ENCODE measurements at regions not wholly inside any gene's neighbourhood (a gene's known extent, or its start where the extent isn't known, plus 50 kb on each side); places are given as distances from the start of the nearest gene placed in this dataset.

GRCh38 chr7:46155367-46155766, 234.3 kb upstream of the IGFBP3 start:
- Mint-ChIP-seq H3K4me3 (no peak overlapping the region), H3K9me3 (no peaks in the 10 kb centered on the region), H3K27me3 (ENCODE audit: insufficient read depth, low read depth) (no peaks in the 10 kb centered on the region), H3K36me3 (no peaks in the 10 kb centered on the region), H3K27ac (no peak overlapping the region), H3K4me1 (no peaks in the 10 kb centered on the region)
- Histone ChIP-seq H3K36me3 (no peaks in the 10 kb centered on the region), H3K4me2 (no peak overlapping the region), H3K27ac (no peak overlapping the region), H3K4me3 (no peak overlapping the region), H3K27me3 (no peaks in the 10 kb centered on the region), H3K4me1 (peaks cover 8% of the 10 kb centered on the region), H4K20me1 (ENCODE audit: low read depth) (no peaks in the 10 kb centered on the region), H2AFZ (replicated peaks) (no peak overlapping the region), H3K9ac (no peak overlapping the region), H3F3A (ENCODE audit: low read depth) (no peaks in the 10 kb centered on the region), H3K79me2 (ENCODE audit: low read depth) (no peaks in the 10 kb centered on the region), H3K9me3 (ENCODE audit: low read depth) (no peaks in the 10 kb centered on the region)
- no peak for DNase-seq (ENCODE audit: low spot score)
- TF ChIP-seq EZH2phosphoT487 (IDR thresholded peaks at IDR 0.05) = no peak
- TF ChIP-seq EZH2 (IDR thresholded peaks at IDR 0.05) = no peak
- TF ChIP-seq, protein P1, sequence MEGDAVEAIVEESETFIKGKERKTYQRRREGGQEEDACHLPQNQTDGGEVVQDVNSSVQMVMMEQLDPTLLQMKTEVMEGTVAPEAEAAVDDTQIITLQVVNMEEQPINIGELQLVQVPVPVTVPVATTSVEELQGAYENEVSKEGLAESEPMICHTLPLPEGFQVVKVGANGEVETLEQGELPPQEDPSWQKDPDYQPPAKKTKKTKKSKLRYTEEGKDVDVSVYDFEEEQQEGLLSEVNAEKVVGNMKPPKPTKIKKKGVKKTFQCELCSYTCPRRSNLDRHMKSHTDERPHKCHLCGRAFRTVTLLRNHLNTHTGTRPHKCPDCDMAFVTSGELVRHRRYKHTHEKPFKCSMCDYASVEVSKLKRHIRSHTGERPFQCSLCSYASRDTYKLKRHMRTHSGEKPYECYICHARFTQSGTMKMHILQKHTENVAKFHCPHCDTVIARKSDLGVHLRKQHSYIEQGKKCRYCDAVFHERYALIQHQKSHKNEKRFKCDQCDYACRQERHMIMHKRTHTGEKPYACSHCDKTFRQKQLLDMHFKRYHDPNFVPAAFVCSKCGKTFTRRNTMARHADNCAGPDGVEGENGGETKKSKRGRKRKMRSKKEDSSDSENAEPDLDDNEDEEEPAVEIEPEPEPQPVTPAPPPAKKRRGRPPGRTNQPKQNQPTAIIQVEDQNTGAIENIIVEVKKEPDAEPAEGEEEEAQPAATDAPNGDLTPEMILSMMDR (IDR thresholded peaks at IDR 0.05) = no peak

- no peaks in the 10 kb centered on the region for H3K27me3 Mint-ChIP-seq (ENCODE audit: insufficient read depth, low read depth)
- no peaks in the 10 kb centered on the region for H3K36me3 Mint-ChIP-seq
- Histone ChIP-seq H3K27ac (no peak overlapping the region), H3K4me3 (no peak overlapping the region), H3F3A (ENCODE audit: low read depth) (no peaks in the 10 kb centered on the region), H3K9ac (no peak overlapping the region), H2AFZ (replicated peaks) (peak overlapping the region; percentile 59), H3K4me1 (peaks cover 8% of the 10 kb centered on the region), H3K4me2 (no peak overlapping the region), H4K20me1 (ENCODE audit: low read depth) (no peaks in the 10 kb centered on the region), H3K9me3 (ENCODE audit: low read depth) (no peaks in the 10 kb centered on the region), H3K36me3 (no peaks in the 10 kb centered on the region), H3K79me2 (ENCODE audit: low read depth) (no peaks in the 10 kb centered on the region), H3K27me3 (no peaks in the 10 kb centered on the region)
- TF ChIP-seq EZH2 (IDR thresholded peaks at IDR 0.05) (no peak), EZH2phosphoT487 (IDR thresholded peaks at IDR 0.05) (no peak)
- TF ChIP-seq, protein P1 (IDR thresholded peaks at IDR 0.05) = no peak
- no peaks in the 10 kb centered on the region for H3K4me1 Mint-ChIP-seq
- no peaks in the 10 kb centered on the region for H3K9me3 Mint-ChIP-seq
- H3K4me3 Mint-ChIP-seq = no peak overlapping the region
- no peak overlapping the region for H3K27ac Mint-ChIP-seq
- no peak for DNase-seq (ENCODE audit: low spot score)
These were observed 233.1 kb upstream of the IGFBP3 start for GRCh38 chr7:46153951-46154787.

DNA sequence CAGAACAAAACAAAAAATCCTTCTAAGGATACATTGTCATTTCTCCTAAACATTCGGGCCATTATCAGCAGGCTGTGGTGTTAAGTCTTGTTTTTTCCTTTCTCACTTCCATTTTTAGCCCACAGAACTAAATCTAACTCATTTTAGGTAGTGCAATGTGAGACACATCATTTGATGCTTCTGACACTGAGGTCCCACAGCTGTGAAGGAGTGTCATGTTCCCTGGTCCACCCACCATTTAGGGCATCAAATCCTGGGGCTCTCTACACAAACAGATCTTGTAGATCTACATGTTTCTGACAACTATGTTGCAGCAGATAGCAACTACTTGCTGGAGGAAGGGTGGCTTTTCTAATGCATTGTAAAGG, 232.5 kb upstream of the IGFBP3 start:
- Histone ChIP-seq H3K36me3 (no peaks in the 10 kb centered on the region), H2AFZ (replicated peaks) (peak overlapping the region; percentile 59), H3K9me3 (ENCODE audit: low read depth) (no peaks in the 10 kb centered on the region), H3K4me2 (no peak overlapping the region), H3K27me3 (no peaks in the 10 kb centered on the region), H4K20me1 (ENCODE audit: low read depth) (no peaks in the 10 kb centered on the region), H3K4me3 (no peak overlapping the region), H3K79me2 (ENCODE audit: low read depth) (no peaks in the 10 kb centered on the region), H3K27ac (no peak overlapping the region), H3K9ac (no peak overlapping the region), H3K4me1 (peaks cover 8% of the 10 kb centered on the region), H3F3A (ENCODE audit: low read depth) (no peaks in the 10 kb centered on the region)
- no peak overlapping the region for H3K4me3 Mint-ChIP-seq
- no peak for TF ChIP-seq EZH2phosphoT487 (IDR thresholded peaks at IDR 0.05)
- no peak for TF ChIP-seq EZH2 (IDR thresholded peaks at IDR 0.05)
- no peaks in the 10 kb centered on the region for H3K9me3 Mint-ChIP-seq
- no peaks in the 10 kb centered on the region for H3K27me3 Mint-ChIP-seq (ENCODE audit: insufficient read depth, low read depth)
- DNase-seq (ENCODE audit: low spot score) = no peak
- H3K4me1 Mint-ChIP-seq = no peaks in the 10 kb centered on the region
- no peak overlapping the region for H3K27ac Mint-ChIP-seq
- H3K36me3 Mint-ChIP-seq = no peaks in the 10 kb centered on the region

- Mint-ChIP-seq H3K4me1 (no peaks in the 10 kb centered on the region), H3K27me3 (ENCODE audit: insufficient read depth, low read depth) (no peaks in the 10 kb centered on the region), H3K4me3 (no peak overlapping the region), H3K36me3 (no peaks in the 10 kb centered on the region), H3K9me3 (no peaks in the 10 kb centered on the region), H3K27ac (no peak overlapping the region)
- peaks cover 3% of the 10 kb centered on the region for H3K4me1 ChIP-seq
- no peaks in the 10 kb centered on the region for H3K9me3 ChIP-seq (ENCODE audit: low read depth)
- no peak overlapping the region for H3K9ac ChIP-seq
- H3K27me3 ChIP-seq = no peaks in the 10 kb centered on the region
- no peaks in the 10 kb centered on the region for H3F3A ChIP-seq (ENCODE audit: low read depth)
- H2AFZ ChIP-seq (replicated peaks) = no peak overlapping the region
- no peaks in the 10 kb centered on the region for H3K79me2 ChIP-seq (ENCODE audit: low read depth)
- H4K20me1 ChIP-seq (ENCODE audit: low read depth) = no peaks in the 10 kb centered on the region
- no peak overlapping the region for H3K4me2 ChIP-seq
- DNase-seq (ENCODE audit: low spot score) = no peak
- no peak overlapping the region for H3K4me3 ChIP-seq
- H3K36me3 ChIP-seq = peaks cover 2% of the 10 kb centered on the region
- TF ChIP-seq EZH2 (IDR thresholded peaks at IDR 0.05) (no peak), EZH2phosphoT487 (IDR thresholded peaks at IDR 0.05) (no peak)
- TF ChIP-seq, protein P1 (IDR thresholded peaks at IDR 0.05) = peak; percentile 12
- no peak overlapping the region for H3K27ac ChIP-seq
These were observed 231.6 kb upstream of the IGFBP3 start for GRCh38 chr7:46152696-46153095.
